Globus pallidus (tissue), 1 donor: ENCODE measurements at regions not wholly inside any gene's neighbourhood (a gene's known extent, or its start where the extent isn't known, plus 50 kb on each side); places are given as distances from the start of the nearest gene placed in this dataset.
"Not testable (repeated sequence)": the region's sequence is repeated elsewhere in the genome, so short reads cannot be mapped to it uniquely, and the experiment has no call there.

Experiments used
- DNase-seq: peaks from one replicate; pipeline ENCODE4 v3.0.0-alpha.2; 2015; ENCODE audit warnings: low spot score

GRCh38 chr9:102164247-102164646 is 425.8 kb upstream of the GRIN3A start:
- no peak for DNase-seq

- not testable (repeated sequence) for DNase-seq
Observed at GRCh38 chr9:102153081-102153480, 414.6 kb upstream of the GRIN3A start.

DNA sequence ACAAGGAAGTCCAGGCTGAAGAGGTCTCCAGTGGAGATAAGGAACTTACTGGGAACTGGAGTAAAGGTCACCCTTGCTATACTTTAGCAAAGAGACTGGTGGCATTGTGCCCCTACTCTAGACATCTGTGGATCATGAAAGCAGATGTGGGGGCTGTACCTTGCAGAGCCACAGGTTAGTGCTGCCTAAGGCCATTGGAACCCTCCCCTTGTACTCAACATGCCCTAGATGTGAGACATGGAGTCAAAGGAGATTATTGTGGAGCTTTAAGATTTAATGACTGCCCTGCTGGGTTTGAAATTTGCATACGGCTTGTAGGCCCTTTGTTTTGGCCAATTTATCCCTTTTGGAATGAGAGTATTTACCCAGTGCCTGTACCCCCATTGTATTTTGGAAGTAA is 397.3 kb upstream of the GRIN3A start:
- no peak for DNase-seq

DNA sequence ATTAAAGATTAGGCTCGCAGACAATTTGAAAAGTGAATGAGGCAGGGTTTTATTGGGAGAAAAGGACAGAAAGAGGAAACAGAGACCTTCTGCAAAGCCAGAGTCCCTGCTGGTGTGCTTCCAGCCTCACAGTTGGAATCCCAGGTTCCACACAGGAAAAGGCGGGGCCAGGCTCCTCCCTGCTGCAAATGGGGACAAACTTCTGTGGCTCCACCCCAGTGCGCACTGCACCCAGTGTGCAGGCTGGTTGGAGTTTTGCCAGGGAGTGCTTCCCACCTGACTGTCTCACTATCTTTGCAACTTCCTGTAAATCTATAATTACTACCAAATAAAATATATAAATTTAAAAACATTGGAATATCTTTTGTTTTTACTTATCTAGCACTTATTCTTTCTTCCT is 386.0 kb upstream of the GRIN3A start:
- DNase-seq: no peak

DNA sequence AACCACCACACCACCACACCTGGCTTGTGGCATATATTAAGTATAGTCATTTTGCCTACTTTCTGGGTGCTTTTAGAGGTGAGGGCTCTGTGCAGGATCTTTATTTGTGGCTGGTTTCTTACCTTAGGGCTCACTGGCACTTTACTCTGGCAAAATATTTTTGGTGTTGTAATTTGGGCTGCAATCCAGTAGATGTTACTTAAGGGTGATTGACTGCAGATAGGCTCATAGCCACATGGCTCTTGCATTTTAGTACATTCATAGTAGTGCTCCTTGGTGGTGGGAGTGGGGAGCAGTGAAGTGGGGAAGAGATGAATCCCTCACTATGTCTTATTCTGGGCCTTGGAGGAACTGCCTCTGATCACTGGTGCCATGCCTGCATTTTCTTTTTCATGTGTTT is 376.1 kb upstream of the GRIN3A start:
- no peak for DNase-seq

DNA sequence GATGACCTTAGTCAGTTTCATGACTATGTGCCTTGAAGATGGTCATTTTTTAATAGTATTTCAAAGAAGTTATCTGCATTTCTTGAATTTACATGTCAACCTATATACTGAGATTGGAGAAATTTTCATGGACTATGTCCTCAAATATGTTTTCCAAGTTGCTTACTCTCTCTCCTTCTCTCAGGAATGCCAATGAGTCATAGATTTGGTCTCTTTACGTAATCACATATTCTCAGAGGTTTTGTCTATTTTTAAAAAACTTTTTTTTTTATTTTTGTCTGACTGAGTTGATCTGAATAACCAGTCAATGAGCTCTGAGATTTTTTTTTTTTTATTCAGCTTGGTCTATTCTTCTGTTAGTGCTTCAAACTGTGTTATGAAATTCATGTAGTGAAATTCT is 374.7 kb upstream of the GRIN3A start:
- no peak for DNase-seq

- DNase-seq: no peak
Observed at GRCh38 chr9:102106439-102106838, 368.0 kb upstream of the GRIN3A start.

GRCh38 chr9:102101723-102102122 is 363.3 kb upstream of the GRIN3A start:
- no peak for DNase-seq

- DNase-seq: no peak
Observed at GRCh38 chr9:102087141-102087540, 348.7 kb upstream of the GRIN3A start.

DNA sequence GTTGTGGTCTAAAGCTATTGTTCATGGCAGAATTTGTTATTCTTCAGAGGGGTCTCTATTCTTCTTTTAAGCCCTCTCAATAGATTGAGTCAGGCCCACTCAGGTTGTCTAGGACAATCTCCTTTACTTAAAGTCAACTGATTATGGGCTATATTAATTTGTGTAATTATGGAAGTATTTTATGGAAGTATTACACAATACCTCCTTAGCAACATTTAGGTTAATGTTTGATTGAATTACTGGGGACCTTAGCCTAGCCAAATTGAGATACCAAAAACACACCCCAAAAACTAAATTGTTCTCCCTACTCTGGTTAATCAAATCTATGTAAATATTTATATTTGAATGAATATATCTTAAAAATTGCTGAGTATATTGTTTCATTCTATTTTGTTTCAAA is 347.1 kb upstream of the GRIN3A start:
- no peak for DNase-seq

GRCh38 chr9:102072059-102072764 is 333.8 kb upstream of the GRIN3A start:
- no peak for DNase-seq

DNA sequence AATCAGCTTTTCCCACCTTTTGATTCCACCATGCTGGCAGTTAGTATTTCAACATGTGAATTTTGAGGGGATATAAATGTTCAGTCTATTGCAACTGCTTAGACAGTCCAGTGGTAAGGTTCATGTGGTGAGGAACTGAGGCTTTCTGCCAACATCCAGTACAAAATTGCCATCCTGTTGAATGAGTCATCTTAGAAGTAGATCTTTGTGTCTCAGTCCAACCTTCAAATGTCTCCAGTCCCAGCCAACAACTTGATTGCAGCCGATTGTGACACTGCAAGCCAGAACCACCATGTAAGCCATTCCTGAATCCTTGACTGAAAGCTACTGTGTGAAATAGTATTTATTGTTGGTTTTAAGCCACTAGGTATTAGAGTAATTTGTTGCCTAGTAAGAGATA is 331.5 kb upstream of the GRIN3A start:
- DNase-seq: no peak

- no peak for DNase-seq
Observed at GRCh38 chr9:102054811-102055210, 316.4 kb upstream of the GRIN3A start.

DNA sequence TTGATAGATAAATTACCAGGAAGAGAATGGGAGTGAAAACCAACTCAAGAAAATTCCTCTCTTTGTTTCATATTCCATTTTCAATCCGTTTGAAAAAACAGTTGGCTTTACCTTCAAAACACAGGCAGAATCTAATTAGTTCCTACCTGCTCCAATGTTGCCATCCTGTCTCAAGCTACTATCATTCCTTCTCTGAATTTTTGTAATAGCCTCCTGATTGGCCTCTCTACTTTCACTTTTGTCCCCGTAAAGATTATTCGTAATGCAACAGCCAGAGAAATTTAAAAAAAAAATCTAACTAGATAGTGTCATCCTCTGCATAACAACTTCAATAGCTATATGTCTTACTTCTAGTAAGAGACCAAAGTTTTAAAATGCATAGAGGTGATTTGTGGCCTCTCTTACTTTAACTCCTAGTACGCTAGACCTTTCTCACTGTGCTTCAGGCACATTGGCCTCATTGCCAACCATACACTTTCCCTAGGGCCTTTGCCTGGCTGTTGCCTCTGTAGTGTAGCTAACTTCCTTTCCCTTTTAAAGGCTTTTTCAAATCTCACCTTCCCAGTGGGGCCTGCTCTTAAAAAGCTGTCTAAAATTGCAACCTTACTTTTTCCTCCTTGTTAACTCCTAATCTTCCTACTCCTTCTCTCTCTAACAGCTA is 311.3 kb upstream of the GRIN3A start:
- DNase-seq: no peak

- DNase-seq: no peak
Observed at GRCh38 chr9:102047549-102047948, 309.1 kb upstream of the GRIN3A start.

DNA sequence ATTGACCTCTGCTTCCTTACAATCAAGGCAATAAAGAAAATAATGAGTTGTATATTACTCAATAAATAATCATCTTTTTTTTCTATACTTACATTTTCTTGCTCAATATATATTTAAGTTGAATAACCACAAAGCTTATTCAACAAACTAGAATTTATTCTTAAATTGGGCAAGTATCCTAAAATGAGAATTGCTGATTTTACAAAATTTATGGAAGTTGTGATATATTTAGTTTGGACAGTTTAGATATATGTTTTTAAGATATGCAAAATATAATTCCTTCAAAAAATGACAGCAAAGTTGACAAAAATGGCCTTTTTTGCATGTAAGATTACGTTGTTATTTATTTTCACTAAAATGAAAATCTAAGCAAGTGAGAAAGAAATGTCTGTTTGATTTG is 305.7 kb upstream of the GRIN3A start:
- no peak for DNase-seq

GRCh38 chr9:102038006-102038405 is 299.6 kb upstream of the GRIN3A start:
- DNase-seq: no peak

DNA sequence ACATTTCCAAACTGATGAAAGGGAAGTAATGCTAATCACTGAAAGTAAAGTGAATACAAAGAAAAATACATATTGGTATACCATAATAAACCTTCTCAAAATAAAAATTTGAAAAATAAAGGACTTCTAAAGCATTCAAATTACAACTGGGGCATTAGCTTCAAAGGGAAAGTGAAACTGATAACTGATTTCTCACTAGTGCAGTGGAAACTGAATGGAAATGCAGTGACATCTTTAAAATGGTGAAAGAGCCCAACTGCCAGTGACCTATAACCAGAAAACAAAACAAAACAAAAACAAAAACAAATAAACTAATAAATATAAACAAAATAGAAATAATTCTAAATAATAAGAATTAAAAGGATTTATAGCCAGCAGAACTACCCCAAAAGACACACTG is 297.5 kb upstream of the GRIN3A start:
- DNase-seq: no peak

- DNase-seq: no peak
Observed at GRCh38 chr9:102032614-102033013, 294.2 kb upstream of the GRIN3A start.

DNA sequence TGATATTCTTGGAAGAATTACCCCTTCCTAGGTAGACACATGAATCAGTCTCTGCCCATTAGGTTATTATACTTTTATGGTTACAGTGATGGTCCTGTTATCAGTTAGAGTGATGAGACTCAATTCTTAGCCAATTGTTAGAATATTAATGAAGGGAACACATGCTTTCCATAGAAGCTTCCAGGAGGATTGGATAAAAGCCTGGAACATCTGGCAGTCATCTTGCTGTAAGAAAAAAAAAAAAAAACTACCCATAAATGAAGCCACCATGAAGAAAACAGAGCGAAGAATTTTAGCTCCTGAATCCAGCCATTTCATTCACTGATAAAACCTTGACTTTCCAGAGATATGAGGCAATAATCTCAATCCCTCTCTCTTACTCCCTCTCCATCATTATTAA is 262.5 kb upstream of the GRIN3A start:
- no peak for DNase-seq

DNA sequence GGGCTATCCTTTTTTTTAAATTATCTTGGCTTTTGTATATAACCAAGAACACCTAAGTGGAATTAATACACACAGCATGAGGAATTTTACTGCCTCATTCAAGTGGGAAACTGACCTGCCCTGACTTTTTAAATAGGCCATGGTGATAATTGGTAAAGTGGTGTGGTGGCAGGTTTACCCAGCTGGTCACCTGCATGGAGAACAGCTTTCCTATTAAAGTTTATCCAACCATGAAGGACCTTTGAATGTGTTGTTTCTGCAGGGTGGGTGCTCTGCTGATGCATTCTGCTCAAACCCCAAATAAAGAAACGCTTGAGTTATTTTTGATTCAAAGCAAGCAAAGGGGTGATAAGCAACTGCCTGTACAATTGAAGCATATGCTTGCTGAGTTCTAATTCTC is 261.0 kb upstream of the GRIN3A start:
- DNase-seq: no peak

GRCh38 chr9:101995231-101995630 is 256.8 kb upstream of the GRIN3A start:
- DNase-seq: no peak

- no peak for DNase-seq
Observed at GRCh38 chr9:101993771-101994170, 255.3 kb upstream of the GRIN3A start.

GRCh38 chr9:101991926-101992325 is 253.5 kb upstream of the GRIN3A start:
- DNase-seq: no peak
